SJSA1 (cell line): ENCODE measurements at regions not wholly inside any gene's neighbourhood (a gene's known extent, or its start where the extent isn't known, plus 50 kb on each side); places are given as distances from the start of the nearest gene placed in this dataset.
"Not testable (repeated sequence)": the region's sequence is repeated elsewhere in the genome, so short reads cannot be mapped to it uniquely, and the experiment has no call there.

Experiments
- DNase-seq, 2 experiments: peaks; one replicate each; pipeline ENCODE4 v3.0.0-alpha.2; 2015 to 2020; ENCODE audit warnings: low spot score in 2 of 2, low read depth in 1 of 2
- H3K27ac ChIP-seq: fragments of 250-450 bp; sonication (Bioruptor Pico); 2 replicates; pipeline ENCODE4 v1.5.1; 2020; ENCODE audit warnings: mild to moderate bottlenecking, moderate library complexity
- H3K27me3 ChIP-seq: fragments of 250-450 bp; sonication (Bioruptor Pico); replicated peaks from 2 replicates; pipeline ENCODE4 v1.5.1; 2020; ENCODE audit warnings: mild to moderate bottlenecking, moderate library complexity
- H3K36me3 ChIP-seq: fragments of 250-450 bp; sonication (Bioruptor Pico); 2 replicates; pipeline ENCODE4 v1.5.1; 2020; ENCODE audit warnings: mild to moderate bottlenecking
- H3K4me1 ChIP-seq: fragments of 250-450 bp; sonication (Bioruptor Pico); replicated peaks from 2 replicates; pipeline ENCODE4 v1.6.1; 2021; ENCODE audit warnings: mild to moderate bottlenecking
- H3K4me3 ChIP-seq: fragments of 250-450 bp; sonication (Bioruptor Pico); 2 replicates; pipeline ENCODE4 v1.5.1; 2020; ENCODE audit warnings: mild to moderate bottlenecking
- H3K9me3 ChIP-seq: fragments of 250-450 bp; sonication (Bioruptor Pico); replicated peaks from 2 replicates; pipeline ENCODE4 v1.5.1; 2020; ENCODE audit warnings: mild to moderate bottlenecking

DNA sequence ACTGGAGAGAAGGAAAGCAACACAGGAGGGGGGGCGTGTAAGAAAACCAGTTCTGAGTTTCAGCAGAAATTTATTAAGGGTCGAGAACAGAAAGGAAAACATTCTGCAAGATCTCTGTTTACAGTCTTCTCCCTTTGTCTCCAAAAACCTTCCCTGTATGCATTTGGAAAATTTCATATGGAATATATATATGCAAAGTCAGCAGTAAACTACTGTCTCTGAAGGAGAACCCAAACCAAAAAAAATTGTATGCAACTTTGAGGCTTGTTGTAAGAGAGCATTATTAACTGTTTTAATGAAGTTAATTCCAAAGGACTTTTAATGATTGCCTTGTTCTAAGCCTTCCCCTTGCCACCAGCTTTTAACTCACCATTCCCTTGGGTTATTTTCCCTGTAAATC is 238.2 kb upstream of the GPR149 start:
- H3K27ac ChIP-seq = no peak overlapping the region
- DNase-seq = no peak
- no peaks in the 10 kb centered on the region for H3K4me1 ChIP-seq
- H3K27me3 ChIP-seq = no peaks in the 10 kb centered on the region
- H3K36me3 ChIP-seq = no peaks in the 10 kb centered on the region
- no peak overlapping the region for H3K4me3 ChIP-seq
- H3K9me3 ChIP-seq = no peaks in the 10 kb centered on the region

DNA sequence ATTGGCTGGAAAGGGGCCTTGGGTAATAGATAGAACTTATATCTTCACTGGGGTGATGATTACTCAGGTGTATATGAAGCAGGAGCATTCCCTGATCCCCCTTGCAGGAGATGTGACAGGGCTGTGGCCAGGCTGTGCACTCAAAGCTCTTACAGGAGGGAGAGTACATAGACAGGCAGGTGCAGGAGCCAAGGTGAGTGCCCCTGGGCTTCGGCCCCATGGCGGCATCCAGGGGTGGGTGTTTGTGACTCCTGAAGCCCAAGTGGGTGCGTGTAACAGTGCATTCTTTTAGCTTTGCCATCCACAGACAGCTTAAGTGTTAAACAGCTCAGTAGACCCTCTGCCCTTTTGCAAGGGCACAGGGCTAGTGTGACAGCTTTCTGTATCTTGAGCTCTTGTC is 236.6 kb upstream of the GPR149 start:
- Histone ChIP-seq H3K27me3 (no peaks in the 10 kb centered on the region), H3K36me3 (no peaks in the 10 kb centered on the region), H3K27ac (no peak overlapping the region), H3K9me3 (no peaks in the 10 kb centered on the region), H3K4me1 (no peaks in the 10 kb centered on the region), H3K4me3 (no peak overlapping the region)
- no peak for DNase-seq

DNA sequence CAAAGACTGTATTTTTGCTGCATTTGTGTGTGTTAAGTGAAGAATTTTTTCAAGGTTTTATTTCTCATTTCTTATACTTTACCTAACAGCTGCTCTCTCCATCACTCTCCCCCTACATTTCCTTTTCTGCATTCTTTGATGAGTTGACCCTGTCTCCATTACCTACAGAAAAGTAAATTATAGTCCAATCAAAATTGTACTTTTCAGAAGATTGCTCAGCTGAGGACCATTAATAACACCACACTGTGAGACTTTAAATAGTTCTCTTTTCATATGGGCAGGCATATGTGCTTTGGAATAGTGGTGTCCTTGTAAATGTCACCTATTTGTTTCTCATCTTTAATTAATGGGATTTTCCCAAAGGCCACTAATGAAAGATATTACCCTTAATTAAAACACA is 234.7 kb upstream of the GPR149 start:
- DNase-seq = no peak

DNA sequence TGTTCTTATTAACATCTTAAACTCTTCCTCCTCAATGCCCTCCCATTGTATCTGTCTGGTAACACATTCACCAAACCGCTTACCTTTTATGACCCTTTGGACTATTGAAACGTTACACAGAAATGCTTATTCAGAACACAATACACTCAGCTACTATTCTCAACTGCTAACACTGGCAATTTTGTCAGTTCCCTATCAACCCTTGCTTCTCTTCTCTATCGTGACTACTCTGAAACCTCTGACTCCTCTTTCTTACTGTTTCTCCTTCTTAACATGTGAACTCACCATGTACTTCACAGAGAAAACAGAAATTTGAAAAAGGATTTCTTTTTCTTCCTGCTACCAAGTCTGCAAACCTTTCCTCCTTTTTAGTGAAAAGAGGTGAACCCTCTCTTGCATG is 232.9 kb upstream of the GPR149 start:
- Histone ChIP-seq H3K4me1 (no peaks in the 10 kb centered on the region), H3K9me3 (no peaks in the 10 kb centered on the region), H3K36me3 (no peaks in the 10 kb centered on the region), H3K27me3 (no peaks in the 10 kb centered on the region), H3K4me3 (no peak overlapping the region), H3K27ac (no peak overlapping the region)
- DNase-seq = no peak

More for the DNA sequence above, 234.7 kb upstream of the GPR149 start:
- no peak overlapping the region for H3K27ac ChIP-seq
- H3K4me3 ChIP-seq = no peak overlapping the region
- no peaks in the 10 kb centered on the region for H3K27me3 ChIP-seq
- no peaks in the 10 kb centered on the region for H3K36me3 ChIP-seq
- H3K4me1 ChIP-seq = no peaks in the 10 kb centered on the region
- H3K9me3 ChIP-seq = no peaks in the 10 kb centered on the region

DNA sequence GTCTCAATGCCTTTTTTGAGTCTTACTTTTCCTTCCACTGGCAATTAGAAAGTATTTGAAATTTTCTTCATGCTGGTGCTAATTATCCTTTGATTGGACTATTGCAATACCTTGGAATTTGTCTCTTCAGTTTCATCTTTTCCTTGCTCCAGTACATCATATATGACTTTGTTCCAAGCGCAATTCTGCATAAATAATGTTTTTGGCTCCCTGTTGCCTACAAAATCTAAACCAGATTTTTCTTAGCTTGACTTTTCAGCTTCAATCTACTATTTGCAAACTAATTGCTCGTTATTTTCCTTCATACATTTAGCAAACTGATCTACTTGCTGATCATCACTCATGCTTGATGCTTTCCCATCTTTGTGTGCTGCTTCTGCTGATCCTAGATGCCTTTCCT is 230.8 kb upstream of the GPR149 start:
- Histone ChIP-seq H3K36me3 (no peaks in the 10 kb centered on the region), H3K27me3 (no peaks in the 10 kb centered on the region), H3K9me3 (no peaks in the 10 kb centered on the region), H3K27ac (no peak overlapping the region), H3K4me3 (no peak overlapping the region), H3K4me1 (no peaks in the 10 kb centered on the region)
- no peak for DNase-seq

DNA sequence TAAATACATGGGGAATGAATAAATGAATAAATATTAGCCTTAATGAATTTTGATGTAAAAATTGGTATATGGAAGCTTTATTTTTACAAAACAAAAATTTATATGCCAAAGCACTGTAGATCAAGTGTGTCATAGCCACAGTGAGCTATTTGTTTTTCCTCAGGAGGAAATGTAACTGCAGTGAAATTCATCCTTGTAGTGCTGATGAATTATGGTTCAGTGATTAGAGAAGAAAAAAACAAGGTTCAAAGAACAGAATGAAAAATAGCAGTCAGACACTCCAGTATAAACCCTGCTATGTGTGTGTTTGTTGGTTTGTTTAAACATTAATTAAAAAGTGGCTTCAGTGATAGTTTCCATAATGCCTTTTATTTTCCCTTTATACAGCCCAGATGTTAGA is 228.0 kb upstream of the GPR149 start:
- Histone ChIP-seq H3K27me3 (no peaks in the 10 kb centered on the region), H3K27ac (no peak overlapping the region), H3K9me3 (no peaks in the 10 kb centered on the region), H3K4me3 (no peak overlapping the region), H3K36me3 (no peaks in the 10 kb centered on the region), H3K4me1 (no peaks in the 10 kb centered on the region)
- DNase-seq = no peak

DNA sequence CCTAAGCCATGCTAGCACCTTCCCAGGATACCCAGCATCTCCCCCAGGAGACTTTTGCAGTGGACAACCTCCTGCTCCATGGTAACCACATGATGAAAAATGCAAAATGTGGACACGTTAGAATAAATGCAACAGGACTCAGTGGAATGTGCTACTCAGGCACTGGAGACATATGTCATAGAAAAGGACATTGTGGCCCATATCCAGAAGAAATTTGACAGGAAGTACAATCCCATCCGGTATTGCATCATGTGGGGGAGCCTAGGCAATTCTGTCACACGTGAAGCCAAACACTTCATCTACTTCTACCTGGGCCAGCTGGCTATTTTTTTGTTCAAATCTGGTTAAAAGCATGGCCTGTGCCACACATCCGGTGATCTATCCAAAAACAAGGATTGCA is 227.2 kb upstream of the GPR149 start:
- Histone ChIP-seq H3K4me1 (no peaks in the 10 kb centered on the region), H3K9me3 (no peaks in the 10 kb centered on the region), H3K4me3 (no peak overlapping the region), H3K27ac (no peak overlapping the region), H3K27me3 (no peaks in the 10 kb centered on the region), H3K36me3 (no peaks in the 10 kb centered on the region)
- no peak for DNase-seq

DNA sequence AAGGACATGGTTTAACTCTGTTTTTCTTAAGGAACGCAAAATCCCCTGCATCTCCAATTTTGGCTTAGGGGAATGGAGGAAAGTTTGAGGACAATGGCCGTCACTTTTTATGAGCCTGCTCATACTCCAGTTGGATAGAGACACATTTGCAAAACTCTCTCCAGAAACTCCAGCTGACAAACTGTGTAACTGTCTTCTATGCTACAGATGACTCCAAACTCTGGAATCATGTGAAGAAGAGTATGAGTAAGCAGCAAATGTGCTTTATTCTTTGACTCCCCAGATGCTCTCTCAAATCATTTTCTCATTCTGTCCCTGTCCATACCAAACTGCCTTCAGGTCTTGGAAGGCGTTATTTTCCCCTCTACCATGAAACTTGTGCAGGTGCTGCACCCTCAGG is 226.5 kb upstream of the GPR149 start:
- no peak overlapping the region for H3K27ac ChIP-seq
- H3K9me3 ChIP-seq = no peaks in the 10 kb centered on the region
- no peaks in the 10 kb centered on the region for H3K4me1 ChIP-seq
- H3K27me3 ChIP-seq = no peaks in the 10 kb centered on the region
- H3K4me3 ChIP-seq = no peak overlapping the region
- DNase-seq = no peak
- no peaks in the 10 kb centered on the region for H3K36me3 ChIP-seq

DNA sequence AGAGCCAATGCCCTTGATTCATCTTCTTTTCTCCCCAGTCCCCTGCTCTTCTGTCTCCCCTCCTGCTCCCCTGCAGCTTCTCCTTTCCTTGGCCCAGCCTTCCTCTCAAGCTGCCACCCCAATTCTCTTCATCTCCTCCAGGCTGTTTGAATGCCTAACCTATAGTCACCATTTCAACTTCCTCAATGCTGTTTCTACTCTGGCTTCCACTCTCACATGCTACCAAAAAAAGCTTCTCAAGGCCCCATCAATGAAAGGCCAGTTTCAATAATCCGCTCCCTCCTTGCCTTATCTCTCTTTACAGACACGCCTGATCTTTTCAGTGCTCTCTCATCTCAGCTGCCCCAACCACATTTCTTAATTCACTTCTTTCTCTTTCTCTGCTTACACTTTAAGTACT is 212.2 kb upstream of the GPR149 start:
- no peaks in the 10 kb centered on the region for H3K9me3 ChIP-seq
- no peak overlapping the region for H3K4me3 ChIP-seq
- DNase-seq = no peak
- H3K27ac ChIP-seq = no peak overlapping the region
- no peaks in the 10 kb centered on the region for H3K36me3 ChIP-seq
- no peaks in the 10 kb centered on the region for H3K27me3 ChIP-seq
- no peaks in the 10 kb centered on the region for H3K4me1 ChIP-seq

DNA sequence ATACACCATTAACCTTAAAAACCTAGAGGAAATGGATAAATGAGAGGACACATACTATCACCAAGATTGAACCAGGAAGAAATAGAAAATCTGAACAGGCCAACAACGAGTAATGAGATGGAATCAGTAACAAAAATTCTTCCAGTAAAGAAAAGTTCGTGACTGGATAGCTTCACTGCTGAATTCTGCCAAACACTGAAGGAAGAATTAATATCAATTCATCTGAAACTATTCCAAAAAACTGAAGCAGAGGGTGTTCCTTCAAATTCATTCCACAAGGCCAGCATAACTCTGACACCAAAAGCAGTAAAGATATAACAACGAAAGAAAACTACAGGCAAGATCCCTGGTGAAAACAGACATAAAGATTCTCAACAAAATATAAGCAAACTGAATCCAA is 195.8 kb upstream of the GPR149 start:
- no peak overlapping the region for H3K4me3 ChIP-seq
- no peaks in the 10 kb centered on the region for H3K27me3 ChIP-seq
- H3K36me3 ChIP-seq = no peaks in the 10 kb centered on the region
- H3K9me3 ChIP-seq = no peaks in the 10 kb centered on the region
- DNase-seq = no peak
- no peaks in the 10 kb centered on the region for H3K4me1 ChIP-seq
- H3K27ac ChIP-seq = no peak overlapping the region

DNA sequence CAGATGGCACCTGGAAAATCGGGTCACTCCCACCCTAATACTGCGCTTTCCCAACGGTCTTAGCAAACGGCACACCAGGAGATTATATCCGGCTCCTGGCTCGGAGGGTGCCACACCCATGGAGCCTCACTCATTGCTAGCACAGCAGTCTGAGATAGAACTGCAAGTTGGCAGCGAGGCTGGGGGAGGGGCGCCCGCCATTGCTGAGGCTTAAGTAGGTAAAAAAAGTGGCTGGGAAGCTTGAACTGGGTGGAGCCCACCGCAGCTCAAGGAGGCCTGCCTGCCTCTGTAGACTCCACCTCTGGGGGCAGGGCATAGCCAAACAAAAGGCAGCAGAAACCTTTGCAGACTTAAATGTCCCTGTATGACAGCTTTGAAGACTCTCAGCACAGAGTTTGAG is 189.6 kb upstream of the GPR149 start:
- not testable (repeated sequence) for H3K27me3 ChIP-seq, H3K9me3 ChIP-seq, H3K36me3 ChIP-seq, DNase-seq, H3K4me1 ChIP-seq, H3K4me3 ChIP-seq, H3K27ac ChIP-seq

DNA sequence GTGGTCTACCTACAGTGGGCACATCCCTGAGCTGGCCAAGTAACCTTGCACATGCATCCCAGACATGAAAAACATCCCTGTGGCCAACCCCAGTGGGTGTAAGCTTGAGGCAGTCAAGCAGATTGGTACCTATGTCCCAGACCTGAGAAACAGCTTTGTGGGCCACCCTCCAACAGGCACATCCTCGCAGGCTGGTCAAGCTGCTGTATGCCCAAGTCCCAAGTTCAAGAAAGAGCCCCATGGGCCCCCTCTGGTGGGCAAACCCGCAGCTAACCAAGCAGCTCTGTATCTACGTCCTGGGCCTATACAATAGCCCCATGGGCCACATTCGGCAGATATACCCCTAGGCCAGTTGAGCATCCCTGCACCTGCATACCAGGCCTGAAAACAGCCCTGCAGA is 186.3 kb upstream of the GPR149 start:
- no peaks in the 10 kb centered on the region for H3K27me3 ChIP-seq
- H3K9me3 ChIP-seq = no peaks in the 10 kb centered on the region
- H3K4me3 ChIP-seq = no peak overlapping the region
- no peak for DNase-seq
- no peak overlapping the region for H3K27ac ChIP-seq
- no peaks in the 10 kb centered on the region for H3K4me1 ChIP-seq
- H3K36me3 ChIP-seq = no peaks in the 10 kb centered on the region

DNA sequence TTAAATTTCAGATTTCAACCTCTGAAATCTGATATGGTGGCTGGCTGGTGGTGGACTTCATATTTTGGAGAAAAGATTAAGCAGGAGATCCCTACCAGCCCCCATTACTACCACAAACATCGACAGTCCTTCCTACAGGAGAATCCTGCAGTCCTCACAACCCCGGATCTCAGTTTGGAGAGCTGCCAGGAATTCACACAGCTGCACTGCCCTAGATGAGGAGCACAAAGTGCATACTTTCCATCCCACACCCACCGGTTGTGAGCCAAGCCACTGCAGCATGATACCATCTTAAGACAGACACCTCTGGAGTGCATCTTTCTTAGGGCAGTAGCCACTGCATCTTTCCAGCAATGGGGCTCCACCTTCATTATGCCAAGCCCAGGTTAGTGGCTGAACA is 185.5 kb upstream of the GPR149 start:
- Histone ChIP-seq H3K4me3 (no peak overlapping the region), H3K27me3 (no peaks in the 10 kb centered on the region), H3K27ac (no peak overlapping the region), H3K9me3 (no peaks in the 10 kb centered on the region), H3K4me1 (no peaks in the 10 kb centered on the region), H3K36me3 (no peaks in the 10 kb centered on the region)
- DNase-seq = no peak

DNA sequence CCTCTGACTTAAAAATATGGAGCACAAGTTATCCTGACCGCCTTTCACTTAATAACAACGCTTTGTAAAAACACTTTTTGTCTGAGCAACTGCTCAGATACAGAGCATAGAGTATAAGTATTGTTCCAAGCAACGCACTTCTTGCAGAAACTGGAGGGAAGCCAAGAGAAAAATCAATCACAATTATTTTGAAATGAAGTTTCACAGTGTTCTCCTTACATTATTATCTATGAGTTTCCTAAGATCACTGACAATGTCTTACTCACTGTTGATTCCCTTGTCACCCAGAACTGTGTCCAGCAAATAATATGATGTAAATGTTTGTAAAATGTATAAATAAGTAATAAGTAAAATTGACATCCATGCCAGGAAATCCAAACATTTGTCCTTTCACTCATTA is 184.6 kb upstream of the GPR149 start:
- Histone ChIP-seq H3K4me1 (no peaks in the 10 kb centered on the region), H3K27me3 (no peaks in the 10 kb centered on the region), H3K27ac (no peak overlapping the region), H3K36me3 (no peaks in the 10 kb centered on the region), H3K4me3 (no peak overlapping the region), H3K9me3 (no peaks in the 10 kb centered on the region)
- DNase-seq = no peak

DNA sequence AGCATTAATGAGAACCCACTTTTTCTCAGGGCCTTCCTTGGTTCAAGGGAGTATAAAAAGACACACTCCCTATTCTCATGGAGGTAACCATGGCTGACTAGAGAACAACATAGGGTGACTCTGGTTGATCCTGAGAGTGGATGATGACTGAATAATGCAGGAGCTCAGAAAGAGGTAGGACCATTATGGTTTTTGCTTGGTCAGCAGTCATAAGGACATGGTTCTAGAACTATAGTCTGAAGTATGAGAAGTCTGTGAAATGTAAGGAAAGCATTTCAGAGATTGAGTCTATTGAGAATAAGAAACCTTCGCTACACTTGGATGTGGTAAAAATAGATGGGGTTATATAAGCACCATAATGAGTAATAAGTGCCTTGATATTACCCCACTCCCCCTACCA is 184.1 kb upstream of the GPR149 start:
- DNase-seq = no peak
- no peak overlapping the region for H3K27ac ChIP-seq
- no peak overlapping the region for H3K4me3 ChIP-seq
- H3K27me3 ChIP-seq = no peaks in the 10 kb centered on the region
- no peaks in the 10 kb centered on the region for H3K4me1 ChIP-seq
- no peaks in the 10 kb centered on the region for H3K36me3 ChIP-seq
- no peaks in the 10 kb centered on the region for H3K9me3 ChIP-seq

DNA sequence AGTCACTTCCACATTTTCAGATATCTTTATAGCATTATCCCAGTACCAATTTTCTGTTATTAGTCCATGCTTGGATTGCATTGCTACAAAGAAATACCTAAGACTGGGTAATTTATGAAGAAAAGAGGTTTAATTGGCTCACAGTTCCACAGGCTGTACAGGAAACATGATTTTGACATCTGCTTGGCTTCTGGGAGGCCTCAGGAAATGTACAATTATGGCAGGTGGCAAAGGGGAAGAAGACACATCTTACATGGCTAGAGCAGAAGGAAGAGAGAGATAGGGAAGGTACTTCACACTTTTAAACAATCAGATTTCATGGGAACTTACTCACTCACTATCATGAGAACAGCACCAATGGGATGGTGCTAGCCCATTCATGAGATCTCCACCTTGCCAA is 172.3 kb upstream of the GPR149 start:
- Histone ChIP-seq H3K27ac (no peak overlapping the region), H3K4me3 (no peak overlapping the region), H3K36me3 (no peaks in the 10 kb centered on the region), H3K27me3 (no peaks in the 10 kb centered on the region), H3K4me1 (no peaks in the 10 kb centered on the region), H3K9me3 (no peaks in the 10 kb centered on the region)
- DNase-seq = no peak
